Right forelimb (tissue), 1 donor: ENCODE measurements at regions not wholly inside any gene's neighbourhood (a gene's known extent, or its start where the extent isn't known, plus 50 kb on each side); places are given as distances from the start of the nearest gene placed in this dataset.
"Not testable (repeated sequence)": the region's sequence is repeated elsewhere in the genome, so short reads cannot be mapped to it uniquely, and the experiment has no call there.

Source experiments
- DNase-seq: peaks from one replicate; pipeline ENCODE4 v3.0.0-alpha.2; 2018

DNA sequence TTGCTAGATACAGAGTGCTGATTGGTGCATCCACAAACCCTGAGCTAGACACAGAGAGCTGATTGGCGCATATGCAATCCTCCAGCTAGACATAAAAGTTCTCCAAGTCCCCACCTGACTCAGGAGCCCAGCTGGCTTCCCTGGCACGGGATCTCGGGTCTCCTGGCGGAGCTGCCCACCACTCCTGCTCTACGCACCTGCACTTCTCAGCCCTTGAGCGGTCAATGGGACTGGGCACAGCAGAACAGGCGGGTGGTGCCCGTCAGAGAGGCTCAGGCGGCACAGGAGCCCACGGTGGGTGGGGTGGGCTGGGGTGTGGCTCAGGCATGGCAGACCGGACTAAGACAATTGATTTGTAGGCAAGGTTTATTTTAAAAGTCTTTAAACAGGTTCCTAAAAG lies 1365.5 kb downstream of the FAM181B start:
- DNase-seq = no peak

DNA sequence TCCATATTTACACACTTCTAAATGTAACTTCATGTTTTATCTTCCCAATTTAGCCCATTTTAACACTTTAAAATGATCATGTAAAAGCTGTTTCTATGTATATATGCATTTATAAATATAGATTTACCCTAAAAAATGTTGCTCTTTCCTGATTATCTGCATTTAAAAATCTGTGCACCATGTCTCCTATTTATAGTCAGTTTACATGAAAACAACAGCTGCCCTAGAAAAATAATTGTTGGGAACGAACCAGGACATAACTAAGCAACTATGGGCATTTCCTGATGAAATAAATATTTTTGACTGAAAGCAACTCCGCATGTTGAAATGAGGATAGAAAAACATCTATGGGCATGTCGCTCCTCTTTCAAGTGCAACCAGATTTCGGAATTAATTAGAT lies 1368.2 kb downstream of the FAM181B start:
- DNase-seq = no peak

DNA sequence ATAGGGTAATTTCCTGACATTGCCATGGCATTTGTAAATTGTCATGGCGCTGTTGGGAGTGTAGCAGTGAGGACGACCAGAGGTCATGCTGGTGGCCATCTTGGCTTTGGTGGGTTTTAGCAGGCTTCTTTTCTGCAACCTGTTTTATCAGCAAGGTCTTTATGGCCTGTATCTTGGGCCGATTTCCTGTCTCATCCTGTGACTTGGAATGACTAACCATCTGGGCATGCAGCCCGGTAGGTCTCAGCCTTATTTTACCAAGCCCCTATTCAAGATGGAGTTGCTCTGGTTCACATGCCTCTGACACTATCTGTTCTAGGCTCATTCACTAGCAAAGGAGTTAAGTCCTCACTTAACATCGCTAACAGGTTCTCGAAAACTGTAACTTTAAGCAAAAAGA lies 1374.2 kb downstream of the FAM181B start:
- no peak for DNase-seq

DNA sequence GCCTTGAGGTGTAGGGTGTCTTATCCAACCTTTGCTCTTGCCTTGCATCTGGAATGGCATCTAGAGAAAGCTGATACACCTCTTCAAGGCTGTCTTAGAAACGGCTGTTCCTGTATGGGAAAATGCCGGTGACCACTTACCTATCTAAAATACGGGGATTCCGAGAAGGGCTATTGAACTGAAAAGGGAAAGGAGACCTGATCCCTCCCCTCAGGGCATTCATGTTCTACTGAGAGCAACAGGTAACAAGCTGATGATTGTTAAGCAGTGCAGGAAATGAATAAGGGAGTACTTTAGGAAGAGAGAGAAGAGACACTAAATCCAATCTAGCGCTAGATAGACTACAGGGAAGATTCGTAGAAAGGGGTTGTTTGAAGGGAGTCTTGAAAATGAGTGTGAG lies 1388.1 kb downstream of the FAM181B start:
- DNase-seq = no peak

DNA sequence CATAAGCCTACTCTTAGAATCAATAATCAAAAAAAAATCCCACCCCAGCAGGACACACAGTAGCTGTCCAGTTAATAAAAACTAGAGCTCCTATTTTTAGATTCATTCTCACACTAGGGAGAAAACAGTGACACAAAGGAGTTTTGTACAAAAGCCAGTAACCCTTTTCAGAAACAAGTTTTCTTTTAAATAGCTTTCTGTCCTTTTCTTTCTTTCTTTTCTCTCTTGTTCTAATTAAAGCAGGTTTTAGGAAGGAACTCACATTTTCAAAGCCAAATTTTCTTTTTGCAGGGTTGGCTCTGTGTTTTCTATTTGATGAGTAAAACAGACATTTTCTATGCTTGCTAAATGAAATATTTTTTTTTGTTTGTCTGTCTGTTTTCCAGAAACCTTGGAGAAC lies 1390.7 kb downstream of the FAM181B start:
- no peak for DNase-seq

DNA sequence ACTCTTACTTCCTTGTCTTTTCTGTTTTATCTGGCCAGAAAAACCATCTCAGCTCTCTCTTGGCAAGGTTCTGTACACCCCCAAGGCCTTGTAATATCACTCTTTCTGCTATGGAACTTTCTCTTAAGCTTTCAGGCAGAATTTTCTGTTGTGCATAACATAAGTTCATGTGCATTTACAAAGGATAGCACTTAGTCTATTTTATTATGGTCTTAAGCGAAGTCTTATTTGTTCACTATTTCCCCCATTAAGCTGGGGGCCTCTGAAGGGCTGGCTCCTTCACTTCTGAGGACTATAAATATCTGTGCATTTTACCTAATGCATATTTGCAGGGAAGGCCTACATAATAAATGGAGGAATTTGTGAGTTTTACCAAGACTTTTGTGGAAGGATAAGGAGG lies 1393.4 kb downstream of the FAM181B start:
- no peak for DNase-seq

DNA sequence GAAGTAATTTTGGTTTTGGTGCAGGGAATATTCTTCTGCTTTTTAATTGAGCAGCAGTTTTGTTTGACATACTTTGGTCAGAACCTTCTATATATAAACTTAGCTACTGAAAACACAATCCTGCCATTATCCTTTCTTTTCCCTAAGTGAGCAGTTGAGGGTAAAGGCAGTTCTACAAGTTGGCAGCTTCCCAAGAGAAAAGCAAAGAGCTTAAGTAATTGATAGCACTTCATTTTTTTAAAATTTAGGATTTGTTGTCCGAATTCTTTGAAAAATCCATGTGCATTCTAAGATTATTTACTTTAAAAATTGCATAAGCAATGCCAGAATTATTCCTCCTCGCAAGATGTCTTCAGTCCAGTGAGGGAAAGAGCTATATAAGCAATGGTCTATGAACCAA lies 1394.1 kb downstream of the FAM181B start:
- DNase-seq = no peak

DNA sequence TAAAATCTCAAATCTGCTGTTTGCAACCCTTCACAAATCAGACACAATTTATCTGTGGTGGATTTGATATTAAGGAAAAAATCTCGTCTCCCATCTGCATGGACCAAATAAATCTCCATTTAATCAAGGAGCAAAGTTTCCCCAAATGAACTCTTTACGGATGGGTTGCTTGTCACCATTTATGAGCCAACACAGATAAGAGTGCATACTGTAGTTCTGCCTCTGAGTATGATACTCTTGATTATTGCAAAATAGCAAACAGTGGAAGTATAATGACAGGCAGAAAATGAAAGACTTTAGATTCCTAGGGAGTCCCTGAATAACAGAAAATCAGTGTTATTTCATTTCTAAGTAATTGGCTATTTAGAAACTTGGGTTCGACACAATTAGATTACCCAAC lies 1395.9 kb downstream of the FAM181B start:
- no peak for DNase-seq

DNA sequence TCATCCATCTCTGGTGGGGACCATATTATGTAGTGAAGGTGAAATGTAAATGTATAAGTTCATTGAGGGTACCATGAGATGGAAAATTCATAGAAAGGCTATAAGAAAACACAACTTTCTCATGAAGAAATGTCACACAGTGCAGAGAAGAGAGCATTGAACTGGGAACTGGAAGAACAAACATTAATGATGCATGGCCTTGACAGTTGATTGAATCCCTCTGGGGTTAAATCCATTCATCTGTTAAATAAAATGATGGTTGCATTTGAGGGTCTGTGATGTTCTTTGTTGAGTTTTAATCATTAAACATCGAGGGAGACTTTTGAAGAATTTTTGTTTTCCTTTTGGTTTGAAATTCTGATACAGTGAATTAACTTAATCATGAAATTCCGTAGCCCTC lies 1401.4 kb downstream of the FAM181B start:
- DNase-seq = no peak

DNA sequence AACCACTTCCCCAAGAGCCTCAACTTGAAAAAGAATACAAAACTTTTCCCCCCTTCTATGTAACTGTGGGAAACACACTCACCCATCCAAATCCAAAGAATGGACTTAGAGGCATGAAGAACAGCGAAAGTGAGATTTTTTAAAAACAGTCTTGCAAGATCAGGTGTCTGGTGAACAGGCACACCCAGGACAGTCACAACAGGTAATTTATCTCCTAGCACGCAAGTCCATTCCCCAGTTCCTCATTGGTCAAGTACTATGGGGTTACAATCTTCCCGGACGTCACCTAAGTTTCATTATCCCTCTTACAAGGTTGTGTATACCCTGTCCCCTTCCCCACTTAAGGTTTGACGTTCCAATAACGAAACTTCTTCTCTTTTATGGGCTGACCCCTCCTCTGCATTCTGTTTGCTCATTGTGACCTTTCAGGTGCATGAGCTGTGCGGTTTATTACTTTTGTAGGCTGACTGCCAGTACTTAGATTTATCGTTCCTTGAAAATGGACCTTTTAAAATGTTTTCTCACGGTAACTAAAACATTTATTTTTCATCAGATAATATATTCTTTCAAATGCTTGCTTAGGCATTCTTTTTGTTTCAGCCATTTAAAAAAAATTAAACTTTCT lies 1401.9 kb downstream of the FAM181B start:
- DNase-seq = no peak

DNA sequence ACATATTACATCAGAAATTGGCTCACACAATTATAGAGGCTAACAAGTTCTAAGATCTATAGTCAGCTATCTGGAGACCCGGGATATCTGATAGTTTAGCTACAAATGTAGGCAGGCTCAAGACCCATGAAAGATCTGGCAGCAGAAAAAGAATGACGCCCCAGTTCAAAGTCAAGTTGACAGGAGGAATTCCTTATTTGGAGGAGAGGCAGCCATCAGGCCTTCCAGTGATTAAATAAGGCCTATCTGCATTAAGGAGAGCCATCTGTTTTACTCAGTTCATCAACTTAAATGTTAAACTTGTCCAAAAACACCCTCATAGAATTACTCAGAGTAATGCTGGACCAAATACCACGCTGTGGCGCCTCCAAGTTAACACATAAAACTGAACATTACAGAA lies 1402.6 kb downstream of the FAM181B start:
- no peak for DNase-seq

DNA sequence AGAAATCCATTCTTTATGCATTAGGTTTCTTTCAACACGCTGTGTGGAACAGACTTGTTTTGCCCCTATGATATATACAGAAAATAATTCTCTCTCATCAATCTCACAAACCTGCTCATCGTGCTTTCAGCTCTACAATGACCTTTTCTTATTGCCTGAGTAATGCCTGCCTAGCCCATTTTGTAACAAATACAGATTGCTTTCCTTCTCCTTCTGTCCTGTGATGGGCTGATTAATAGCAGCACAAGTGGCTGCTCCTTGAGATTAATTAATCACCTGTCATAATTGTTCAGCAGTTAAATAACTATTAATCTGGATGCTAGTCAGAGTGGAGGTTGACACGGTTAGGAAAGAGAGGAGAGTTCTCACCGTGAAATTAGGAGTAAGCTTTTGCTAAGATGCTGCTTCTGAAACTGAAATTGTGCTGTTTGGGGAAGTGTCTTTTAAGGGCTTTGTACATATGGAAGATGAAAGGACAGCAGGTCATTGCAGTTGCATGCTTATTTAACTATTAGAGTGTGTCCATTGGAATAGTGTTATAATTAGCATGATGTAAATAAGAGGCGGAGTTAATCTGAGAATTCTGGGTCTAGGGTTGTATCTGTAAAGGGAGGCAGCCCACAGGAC lies 1430.5 kb downstream of the FAM181B start:
- DNase-seq = no peak

DNA sequence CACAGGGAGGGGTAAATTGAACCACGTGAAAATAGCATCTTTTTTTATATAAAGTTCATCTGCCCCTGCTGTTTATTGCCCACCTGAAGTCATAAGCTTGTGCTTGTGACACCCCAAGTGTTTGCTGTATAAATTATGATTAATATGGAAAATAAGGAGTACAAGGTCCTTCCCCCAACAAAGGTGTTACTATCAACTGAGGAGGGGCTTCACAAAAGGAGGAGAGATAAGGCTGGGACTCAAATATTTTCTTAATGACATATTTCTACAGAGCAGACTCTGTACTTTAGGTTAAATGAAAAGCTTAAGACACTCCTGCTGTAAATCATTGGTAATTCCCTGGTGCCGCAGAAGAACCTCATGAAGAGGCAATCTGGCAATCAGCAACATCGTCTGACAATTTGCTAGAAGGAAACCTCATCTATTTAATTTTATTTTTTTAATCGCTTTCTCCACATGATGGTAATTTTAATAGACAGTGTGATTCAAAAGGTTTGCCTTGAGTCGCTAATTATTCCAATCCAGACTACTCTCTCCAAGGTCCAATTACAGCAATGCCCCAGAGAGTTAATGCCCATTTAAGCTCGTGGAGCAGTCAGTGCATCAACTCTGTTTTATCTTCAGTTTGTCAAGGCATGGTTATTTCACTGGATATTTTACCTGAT lies 1432.4 kb downstream of the FAM181B start:
- no peak for DNase-seq

DNA sequence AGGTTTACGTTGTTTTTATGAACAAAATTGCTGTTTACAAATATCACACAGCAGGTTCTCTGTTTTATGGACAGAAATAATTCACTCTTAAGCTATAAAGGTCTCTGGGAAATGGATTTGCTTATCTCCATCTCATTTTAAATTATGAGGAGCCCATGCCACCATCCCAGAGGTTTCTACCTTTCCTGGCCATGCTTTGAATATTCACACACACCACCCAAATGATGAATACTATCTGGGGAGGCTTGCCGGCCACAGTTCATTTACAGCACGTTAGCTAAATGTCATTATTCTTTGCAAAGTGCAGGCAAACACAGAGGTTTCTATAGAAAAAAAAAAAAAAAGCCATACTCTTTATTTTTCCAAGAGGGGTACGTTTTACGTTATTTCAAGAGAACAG lies 1446.7 kb downstream of the FAM181B start:
- no peak for DNase-seq

DNA sequence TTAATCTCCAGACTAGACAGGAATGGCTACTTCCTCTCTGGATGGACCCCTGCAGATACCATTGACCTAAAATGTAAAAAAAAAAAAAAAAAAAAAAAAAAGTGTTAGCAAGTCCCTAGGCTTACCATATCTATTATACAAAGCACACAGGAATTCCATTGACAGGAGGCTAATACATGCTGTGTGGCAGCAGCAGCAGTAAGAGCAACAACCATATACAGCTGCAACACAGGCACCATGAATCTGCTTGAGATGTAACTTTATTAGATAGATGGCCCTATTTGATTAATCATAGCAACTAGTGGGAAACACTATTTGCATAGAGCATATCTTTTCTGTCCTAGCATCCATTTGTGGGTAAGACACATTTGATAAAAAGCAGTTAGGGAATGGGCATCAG lies 1447.1 kb downstream of the FAM181B start:
- no peak for DNase-seq

DNA sequence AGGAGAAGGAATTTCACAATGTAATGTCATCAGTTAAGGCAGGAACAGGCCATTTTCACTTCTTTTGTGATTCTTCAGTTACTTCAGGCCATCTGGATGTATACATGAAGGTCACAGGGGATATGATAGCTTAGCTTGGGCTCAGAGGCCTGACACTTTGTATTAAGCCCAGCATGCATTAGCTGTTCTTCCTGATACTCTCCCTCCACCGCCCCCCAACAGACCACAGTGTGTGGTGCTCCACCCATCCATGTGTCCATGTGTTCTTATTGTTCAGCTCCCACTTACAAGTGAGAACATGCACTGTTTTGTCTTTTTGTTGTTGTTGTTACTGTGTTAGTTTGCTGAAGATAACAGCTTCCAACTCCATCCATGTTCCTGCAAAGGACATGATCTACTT lies 1453.4 kb downstream of the FAM181B start:
- DNase-seq = not testable (repeated sequence)

DNA sequence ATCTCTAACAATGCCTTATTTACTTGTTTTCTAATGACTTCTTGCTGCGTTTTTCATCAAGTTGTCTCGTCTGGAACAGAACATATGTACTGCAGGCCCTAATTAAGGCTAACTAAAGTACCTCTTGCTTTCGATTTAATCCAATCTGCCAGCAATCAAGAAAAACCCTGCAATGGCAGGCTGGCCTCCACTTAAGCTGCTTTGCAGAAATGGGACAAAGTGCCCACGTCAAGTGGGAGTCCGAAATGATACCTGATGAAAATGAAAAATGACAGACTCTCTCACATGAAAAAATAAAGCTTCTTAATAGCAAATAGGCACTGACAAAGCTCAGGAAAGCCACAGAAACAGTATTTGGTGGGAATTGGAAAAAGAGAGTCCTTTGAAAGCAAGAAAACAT lies 1454.7 kb downstream of the FAM181B start:
- DNase-seq = no peak

DNA sequence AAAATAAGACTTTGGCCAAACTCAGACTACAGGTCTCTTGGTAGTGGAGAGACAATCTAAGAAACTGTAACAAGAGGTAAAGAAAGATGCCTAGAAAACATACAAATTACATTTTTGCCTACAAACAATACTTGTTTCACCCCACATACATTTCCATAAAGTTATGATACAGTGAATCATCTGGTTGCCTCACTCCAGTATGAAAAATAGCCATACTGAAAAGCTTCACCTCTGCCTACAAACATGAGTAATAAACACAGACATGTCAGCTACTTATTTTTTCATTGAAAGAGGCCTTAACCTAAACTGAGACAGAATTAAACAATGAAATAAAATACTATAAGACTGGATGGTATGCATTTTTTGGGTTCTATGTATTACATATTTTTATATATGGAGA lies 1463.0 kb downstream of the FAM181B start:
- DNase-seq = no peak

DNA sequence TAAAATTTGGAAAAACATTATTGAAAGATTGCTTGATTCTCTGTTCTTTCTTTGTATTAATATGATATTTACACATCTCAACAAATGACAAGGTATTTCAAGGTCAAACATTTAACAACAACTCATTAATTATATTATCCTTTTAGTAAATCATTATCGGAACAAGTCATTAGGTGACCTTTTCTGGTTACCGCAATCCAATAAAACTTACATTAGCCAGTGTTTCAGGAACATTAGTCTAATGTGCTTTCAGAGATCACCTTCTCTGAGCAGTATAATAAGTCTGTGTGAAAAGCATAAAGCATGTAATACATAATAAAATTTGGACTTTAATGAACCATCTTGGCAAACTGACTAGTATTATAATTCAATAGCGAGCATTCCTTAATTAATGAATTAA lies 1466.4 kb downstream of the FAM181B start:
- DNase-seq = no peak

DNA sequence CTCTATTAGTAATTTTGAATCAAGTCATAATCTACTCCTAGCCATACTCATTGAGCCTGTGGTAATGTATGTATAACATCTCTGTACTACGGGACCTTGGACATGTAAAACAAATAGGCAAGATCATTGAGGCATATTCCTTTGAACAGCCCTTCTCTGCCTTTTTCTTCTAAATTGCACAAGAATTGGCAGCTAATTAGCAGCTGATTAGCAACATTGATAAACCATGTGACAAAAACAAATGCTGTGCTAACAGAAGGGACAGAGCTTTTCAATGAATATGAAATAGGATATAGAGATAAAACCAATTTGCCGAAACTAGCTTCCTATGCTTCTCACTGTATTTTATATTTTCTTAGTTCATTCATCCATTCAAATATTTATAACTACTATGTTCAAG lies 1474.2 kb downstream of the FAM181B start:
- DNase-seq = no peak

DNA sequence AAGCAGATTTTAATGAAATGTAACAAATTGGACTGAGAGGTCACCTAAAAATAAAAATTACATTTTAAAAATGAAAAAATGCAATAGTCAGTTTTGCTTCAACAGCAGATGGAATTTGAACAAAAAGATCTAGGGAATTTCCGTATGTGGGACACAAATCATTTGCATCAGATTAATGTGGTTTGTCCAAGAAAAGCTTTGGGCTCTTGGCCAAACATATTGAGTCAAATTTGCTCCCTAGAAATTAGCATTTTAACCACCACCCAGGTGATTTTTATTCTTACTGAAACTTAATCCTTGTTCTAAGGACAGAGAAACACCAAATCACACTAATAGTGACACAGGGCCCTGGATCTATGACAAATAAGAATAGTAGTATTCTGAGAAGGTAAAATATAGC lies 1477.8 kb downstream of the FAM181B start:
- DNase-seq = no peak

DNA sequence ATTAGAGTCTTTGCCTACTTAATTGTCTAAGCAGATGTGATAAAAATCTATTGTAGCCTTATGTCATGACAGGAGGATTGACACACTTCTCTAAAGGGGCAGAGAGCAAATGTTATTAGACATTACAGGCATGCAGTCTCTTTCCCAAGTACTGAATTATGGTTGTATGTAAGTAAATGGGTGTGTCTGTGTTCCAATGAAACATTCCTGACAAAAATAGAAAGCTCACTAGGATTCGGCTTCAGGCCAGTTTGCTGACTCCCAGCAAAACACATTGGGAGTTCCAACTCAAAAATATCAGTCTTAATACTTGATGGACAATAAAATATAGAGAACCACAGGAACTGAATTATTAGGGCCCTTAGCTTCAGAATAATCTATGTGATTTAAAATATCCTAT lies 1480.4 kb downstream of the FAM181B start:
- DNase-seq = peak; percentile 55

DNA sequence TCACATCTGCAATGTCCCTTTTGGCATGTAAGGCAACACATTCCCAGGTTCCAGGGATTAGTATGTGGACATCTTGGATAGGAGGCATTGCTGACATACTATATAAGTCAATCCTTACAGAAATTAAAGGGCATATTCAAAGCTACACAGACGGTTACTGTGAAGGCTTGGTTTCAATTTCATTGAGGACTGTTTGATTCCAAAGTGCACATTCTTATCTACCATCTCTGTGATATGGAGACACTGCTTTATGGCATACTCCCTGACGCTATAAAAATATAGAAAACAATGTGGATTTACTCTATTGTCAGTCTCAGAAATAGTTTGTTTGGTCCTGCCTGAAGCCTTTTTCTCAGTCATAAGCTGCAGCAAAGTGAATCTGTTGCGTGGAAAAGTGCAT lies 1486.7 kb downstream of the FAM181B start:
- DNase-seq = no peak

DNA sequence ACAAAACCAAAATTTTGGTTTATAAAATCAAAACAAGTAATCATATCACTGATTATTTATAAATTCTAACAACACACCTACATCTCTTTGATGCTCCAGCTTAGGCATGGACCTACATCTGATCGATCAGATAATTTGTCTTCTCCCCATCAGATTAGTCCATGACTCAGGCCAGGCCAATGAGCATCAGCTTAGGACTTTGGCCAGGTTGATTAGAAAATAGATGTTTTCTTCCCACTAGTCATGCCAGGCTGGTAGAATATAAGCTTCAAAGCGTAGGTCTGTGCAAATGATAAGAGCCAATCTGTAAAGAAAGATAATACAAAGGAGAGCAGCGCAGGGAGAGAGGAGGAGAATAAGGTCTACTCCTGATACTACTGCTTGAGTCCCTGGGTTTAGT lies 1487.9 kb downstream of the FAM181B start:
- DNase-seq = no peak
